Retinal pigment epithelial cell (primary cell): ENCODE measurements at regions not wholly inside any gene's neighbourhood (a gene's known extent, or its start where the extent isn't known, plus 50 kb on each side); places are given as distances from the start of the nearest gene placed in this dataset.

ENCODE experiments used
- DNase-seq: peaks from one replicate; pipeline ENCODE4 v3.0.0-alpha.2; 2010; ENCODE audit warnings: low read depth
- H3K4me3 ChIP-seq: 2 replicates; pipeline ENCODE4 v1.5.1; 2011; ENCODE audit warnings: mild to moderate bottlenecking, low read length, control low read depth, moderate library complexity
- CTCF ChIP-seq: conservative IDR thresholded peaks from 2 replicates; pipeline ENCODE4 v1.5.1; 2011; ENCODE audit warnings: low read depth, low read length, control low read depth, inconsistent platforms

- no peak for DNase-seq
- no peak overlapping the region for H3K4me3 ChIP-seq
- TF ChIP-seq CTCF: no peak
Measured at GRCh38 chr13:67855741-67856238, 625.7 kb upstream of the PCDH9 start.

- TF ChIP-seq CTCF: no peak
- DNase-seq: no peak
- no peak overlapping the region for H3K4me3 ChIP-seq
Measured at GRCh38 chr13:67854990-67855389, 624.9 kb upstream of the PCDH9 start.

- no peak for TF ChIP-seq CTCF
- DNase-seq: no peak
Measured at GRCh38 chr13:67844574-67844973, 614.4 kb upstream of the PCDH9 start.

GRCh38 chr13:67841071-67841470 is 610.9 kb upstream of the PCDH9 start:
- DNase-seq: no peak
- TF ChIP-seq CTCF: no peak
- H3K4me3 ChIP-seq: no peak overlapping the region

More at GRCh38 chr13:67844574-67844973, 614.4 kb upstream of the PCDH9 start:
- H3K4me3 ChIP-seq: no peak overlapping the region

- DNase-seq: no peak
- TF ChIP-seq CTCF: no peak
- H3K4me3 ChIP-seq: no peak overlapping the region
Measured at GRCh38 chr13:67833564-67833963, 603.4 kb upstream of the PCDH9 start.

- no peak overlapping the region for H3K4me3 ChIP-seq
- TF ChIP-seq CTCF: no peak
- DNase-seq: peak; percentile 12
Measured at GRCh38 chr13:67829641-67830040, 599.5 kb upstream of the PCDH9 start.

- peak; percentile 35 for DNase-seq
- no peak overlapping the region for H3K4me3 ChIP-seq
- TF ChIP-seq CTCF: no peak
Measured at GRCh38 chr13:67827992-67828391, 597.9 kb upstream of the PCDH9 start.
